ENCODE measurements at regions not wholly inside any gene's neighbourhood (a gene's known extent, or its start where the extent isn't known, plus 50 kb on each side); places are given as distances from the start of the nearest gene placed in this dataset.

GRCh38 chr10:9061871-9062270, 1007.4 kb downstream of the GATA3 start:
- no peak for DNase-seq
- peaks cover 9% of the 10 kb centered on the region; the same call in 1 of the 2 replicates for H3K4me1 ChIP-seq
- no peak for TF ChIP-seq CTCF (IDR thresholded peaks at IDR 0.05; ENCODE audit: low read depth, low read length)
- H3K36me3 ChIP-seq = no peaks in the 10 kb centered on the region
- 0 out of 2 replicates have a peak overlapping the region, but pooled peaks have one; percentile 1 for H3K4me3 ChIP-seq (ENCODE audit: low read depth, low read length)
- H3K9me3 ChIP-seq = no peaks in the 10 kb centered on the region
- H3K27me3 ChIP-seq = no peaks in the 10 kb centered on the region

GRCh38 chr10:9066152-9066551, 1011.7 kb downstream of the GATA3 start:
- no peak for DNase-seq
- Histone ChIP-seq H3K27me3 (no peaks in the 10 kb centered on the region), H3K36me3 (no peaks in the 10 kb centered on the region), H3K4me3 (ENCODE audit: low read depth, low read length) (no peak overlapping the region), H3K9me3 (no peaks in the 10 kb centered on the region), H3K4me1 (peaks cover 9% of the 10 kb centered on the region; the same call in 1 of the 2 replicates)
- no peak for TF ChIP-seq CTCF (IDR thresholded peaks at IDR 0.05; ENCODE audit: low read depth, low read length)

GRCh38 chr10:9068003-9068402, 1013.5 kb downstream of the GATA3 start:
- no peak overlapping the region for H3K4me3 ChIP-seq (ENCODE audit: low read depth, low read length)
- no peak for TF ChIP-seq CTCF (IDR thresholded peaks at IDR 0.05; ENCODE audit: low read depth, low read length)

DNA sequence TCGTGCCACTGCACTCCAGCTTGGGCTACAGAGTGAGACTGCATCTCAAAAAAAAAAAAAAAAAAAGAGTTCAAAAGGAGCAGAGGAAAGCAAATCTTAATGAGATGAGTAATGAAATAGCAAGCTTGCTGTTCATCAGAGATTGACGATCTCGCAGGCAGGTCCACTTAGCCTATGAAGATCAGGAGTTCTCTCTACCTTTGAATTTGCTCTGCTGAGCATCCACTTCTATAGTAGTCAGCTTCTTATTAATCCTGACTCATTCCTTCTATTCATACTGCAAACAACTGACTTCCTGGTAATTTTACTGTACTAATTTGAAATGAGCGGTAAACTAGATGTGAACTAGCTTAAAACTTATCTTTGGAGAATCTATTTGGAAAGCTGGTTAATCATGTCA, 1014.6 kb downstream of the GATA3 start:
- TF ChIP-seq CTCF (IDR thresholded peaks at IDR 0.05; ENCODE audit: low read depth, low read length) = no peak
- no peaks in the 10 kb centered on the region for H3K36me3 ChIP-seq
- DNase-seq = no peak
- no peaks in the 10 kb centered on the region for H3K9me3 ChIP-seq
- peaks cover 4% of the 10 kb centered on the region; the same call in 1 of the 2 replicates for H3K4me1 ChIP-seq
- no peak overlapping the region for H3K4me3 ChIP-seq (ENCODE audit: low read depth, low read length)
- no peaks in the 10 kb centered on the region for H3K27me3 ChIP-seq

More at GRCh38 chr10:9068003-9068402, 1013.5 kb downstream of the GATA3 start:
- Histone ChIP-seq H3K27me3 (no peaks in the 10 kb centered on the region), H3K9me3 (no peaks in the 10 kb centered on the region), H3K4me1 (peaks cover 4% of the 10 kb centered on the region; the same call in 1 of the 2 replicates), H3K36me3 (no peaks in the 10 kb centered on the region)
- DNase-seq = no peak

DNA sequence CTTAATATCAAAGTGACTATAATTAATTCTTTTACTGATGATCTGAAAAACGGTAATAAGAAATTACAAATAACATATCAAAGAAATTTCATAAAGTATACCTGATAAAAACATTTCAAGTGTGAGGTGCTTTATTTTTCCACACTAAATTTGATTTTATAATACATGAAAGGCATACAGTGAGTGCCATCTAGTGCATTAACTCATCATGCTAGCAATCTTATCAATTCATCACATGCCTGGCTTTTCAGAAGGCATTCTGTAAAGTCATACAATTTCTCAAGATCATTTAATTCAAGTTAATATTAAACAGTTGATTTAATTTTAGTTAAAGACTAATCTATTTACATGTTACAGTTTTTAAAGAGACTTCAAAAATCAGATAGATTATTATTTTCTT, 1020.9 kb downstream of the GATA3 start:
- H3K4me3 ChIP-seq (ENCODE audit: low read depth, low read length) = no peak overlapping the region
- no peak for TF ChIP-seq CTCF (IDR thresholded peaks at IDR 0.05; ENCODE audit: low read depth, low read length)

DNA sequence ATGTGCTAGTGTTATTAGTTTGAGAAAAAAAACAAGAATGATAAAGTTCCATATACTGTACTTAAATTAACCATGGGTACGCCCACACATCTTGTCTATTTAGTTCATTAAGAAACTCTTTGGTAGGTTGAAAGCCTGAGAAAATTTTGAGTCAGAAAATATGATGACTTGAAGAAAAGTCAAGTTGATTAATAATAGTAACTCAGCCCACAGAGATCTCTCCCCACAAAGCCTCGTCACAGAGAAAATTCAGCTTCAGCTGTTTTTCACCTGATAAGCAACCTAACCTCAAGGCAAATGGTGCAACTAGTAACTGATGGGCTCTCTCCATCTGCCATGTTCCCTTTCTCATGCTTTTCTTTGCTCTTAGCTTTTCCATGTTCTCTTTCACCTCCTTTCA, 1021.6 kb downstream of the GATA3 start:
- H3K9me3 ChIP-seq = no peaks in the 10 kb centered on the region
- H3K4me1 ChIP-seq = no peaks in the 10 kb centered on the region; the same call in 1 of the 2 replicates
- no peaks in the 10 kb centered on the region for H3K36me3 ChIP-seq
- no peak for TF ChIP-seq CTCF (IDR thresholded peaks at IDR 0.05; ENCODE audit: low read depth, low read length)
- H3K4me3 ChIP-seq (ENCODE audit: low read depth, low read length) = no peak overlapping the region
- no peaks in the 10 kb centered on the region for H3K27me3 ChIP-seq
- no peak for DNase-seq

More for the DNA sequence above, 1020.9 kb downstream of the GATA3 start:
- no peaks in the 10 kb centered on the region; the same call in 1 of the 2 replicates for H3K4me1 ChIP-seq
- DNase-seq = no peak
- H3K36me3 ChIP-seq = no peaks in the 10 kb centered on the region
- no peaks in the 10 kb centered on the region for H3K9me3 ChIP-seq
- no peaks in the 10 kb centered on the region for H3K27me3 ChIP-seq
